Small intestine (tissue), 7 donors: ENCODE measurements at regions not wholly inside any gene's neighbourhood (a gene's known extent, or its start where the extent isn't known, plus 50 kb on each side); places are given as distances from the start of the nearest gene placed in this dataset.

Experiments used
- DNase-seq, 2 donors: peaks; one replicate each; pipeline versions ENCODE4 v3.0.0 to v3.0.0-alpha.2; 2013
- FAIRE-seq: peaks from 2 replicates; lab custom pipeline; 2012; peaks lifted over from hg19 to GRCh38; lab: Jason Lieb, UNC
- H3K27ac ChIP-seq, 3 donors: one replicate each; pipeline ENCODE4 v1.5.1; 2013; ENCODE audit warnings: low read length in 2 of 3, mild to moderate bottlenecking in 2 of 3, control low read depth in 1 of 3, inconsistent platforms in 1 of 3, low read depth in 1 of 3, moderate library complexity in 1 of 3
- H3K27me3 ChIP-seq, 3 donors: one replicate each; pipeline ENCODE4 v1.6.1; 2013; ENCODE audit warnings: low read length in 3 of 3, inconsistent platforms in 1 of 3; ENCODE audit not compliant: control insufficient read depth in 3 of 3, insufficient read depth in 3 of 3
- H3K36me3 ChIP-seq, 3 donors: one replicate each; pipeline ENCODE4 v1.6.1; 2013; ENCODE audit warnings: low read length in 3 of 3, inconsistent platforms in 1 of 3, low read depth in 1 of 3, mild to moderate bottlenecking in 1 of 3, moderate library complexity in 1 of 3; ENCODE audit not compliant: control insufficient read depth in 3 of 3, insufficient read depth in 2 of 3
- H3K4me1 ChIP-seq, 3 donors: one replicate each; pipeline ENCODE4 v1.6.1; 2013; ENCODE audit warnings: low read length in 2 of 3, inconsistent platforms in 1 of 3, low read depth in 1 of 3, mild to moderate bottlenecking in 1 of 3, moderate library complexity in 1 of 3; ENCODE audit not compliant: control insufficient read depth in 3 of 3, insufficient read depth in 2 of 3
- H3K4me3 ChIP-seq, 3 donors: one replicate each; pipeline ENCODE4 v1.5.1; 2013; ENCODE audit warnings: low read length in 3 of 3, control low read depth in 1 of 3, inconsistent platforms in 1 of 3, low read depth in 1 of 3, mild to moderate bottlenecking in 1 of 3, moderate library complexity in 1 of 3
- H3K9me3 ChIP-seq, 2 donors: one replicate each; pipeline ENCODE4 v1.6.1; 2013; ENCODE audit warnings: low read depth in 1 of 2, low read length in 1 of 2; ENCODE audit not compliant: control insufficient read depth in 2 of 2, insufficient read depth in 1 of 2
- WGBS, 3 donors: extraction: QIAGEN DNeasy Blood & Tissue Kit; methylation state at CpG; one replicate each; pipeline ENCODE4 v1.1.7; 2013; 5-methylcytosine and 5-hydroxymethylcytosine counted together
- donor health status: healthy with polysubstance abuse.
- donor health status: control.
- donor health status: control.
- donor health status: Bipolar disorder and iron deficiency.
- donor health status: healthy.

GRCh38 chr7:63071396-63071795 is 927.3 kb upstream of the ZNF722 start:
- peaks cover 8 to 59% of the 10 kb centered on the region in 2 donors for H3K9me3 ChIP-seq
- FAIRE-seq: no peak

GRCh38 chr7:63071920-63072319 is 926.7 kb upstream of the ZNF722 start:
- FAIRE-seq: no peak

More at GRCh38 chr7:63071396-63071795, 927.3 kb upstream of the ZNF722 start:
- Histone ChIP-seq H3K36me3 (no peaks in the 10 kb centered on the region), H3K4me3 (no peak overlapping the region), H3K27me3 (no peaks in the 10 kb centered on the region), H3K27ac (no peak overlapping the region), H3K4me1 (no peaks in the 10 kb centered on the region)
- no peak for DNase-seq
- 28 to 46% (median 40%) methylated on average over 1 of the region's 1 CpG for WGBS, 3 donors

DNA sequence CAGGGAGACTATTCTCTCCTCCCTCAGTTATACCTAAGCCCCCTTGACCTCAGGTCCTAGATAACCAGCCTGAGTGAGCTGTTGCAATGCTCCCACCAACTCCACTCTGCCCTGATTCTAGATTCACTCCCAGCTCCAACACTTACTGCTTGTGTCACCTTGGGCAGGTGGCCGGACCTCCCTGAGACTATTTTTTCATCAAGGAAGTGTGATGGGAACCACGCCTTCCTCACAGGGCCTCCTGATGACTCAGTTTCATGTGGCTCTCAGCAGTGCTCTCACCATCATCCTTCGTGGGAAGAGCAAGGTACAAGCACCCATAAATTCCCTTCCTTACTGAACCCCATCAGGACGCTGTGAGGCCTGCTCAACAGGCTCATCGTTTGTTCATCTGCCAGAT is 925.8 kb upstream of the ZNF722 start:
- H3K9me3 ChIP-seq: peaks cover 8 to 62% of the 10 kb centered on the region in 2 donors
- FAIRE-seq: no peak
- WGBS, 3 donors: 48 to 51% (median 49%) methylated on average over 5 of the region's 5 CpGs

More at GRCh38 chr7:63071920-63072319, 926.7 kb upstream of the ZNF722 start:
- no peaks in the 10 kb centered on the region for H3K27me3 ChIP-seq
- H3K9me3 ChIP-seq: peaks cover 8 to 62% of the 10 kb centered on the region in 2 donors
- H3K4me1 ChIP-seq: no peaks in the 10 kb centered on the region
- 52 to 54% (median 53%) methylated on average over 5 of the region's 5 CpGs for WGBS, 3 donors
- no peak for DNase-seq
- H3K4me3 ChIP-seq: no peak overlapping the region
- no peak overlapping the region for H3K27ac ChIP-seq
- H3K36me3 ChIP-seq: no peaks in the 10 kb centered on the region

DNA sequence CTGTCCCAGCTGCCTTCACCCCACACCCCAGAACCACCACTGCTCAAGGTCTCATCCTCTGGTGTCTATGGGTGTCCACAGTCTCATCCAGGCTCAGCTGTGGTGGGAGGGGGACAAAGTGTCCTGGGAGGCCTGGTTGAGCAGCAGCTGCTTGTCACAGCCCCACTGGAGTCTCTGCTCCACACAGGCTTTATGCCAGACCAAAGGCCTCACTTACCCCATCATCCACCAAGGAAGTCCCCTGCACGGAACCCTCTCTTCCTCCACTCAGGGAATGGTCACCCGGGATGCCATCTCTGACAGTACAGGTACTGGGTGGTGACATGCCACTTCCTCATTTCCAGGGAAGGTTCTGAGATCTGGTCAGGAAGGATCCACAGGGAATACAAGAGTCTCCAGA is 925.4 kb upstream of the ZNF722 start:
- Histone ChIP-seq H3K27ac (no peak overlapping the region), H3K9me3 (peaks cover 6 to 62% of the 10 kb centered on the region in 2 donors), H3K4me3 (no peak overlapping the region), H3K4me1 (no peaks in the 10 kb centered on the region), H3K36me3 (no peaks in the 10 kb centered on the region), H3K27me3 (no peaks in the 10 kb centered on the region)
- 73 to 81% (median 80%) methylated on average over 2 of the region's 2 CpGs for WGBS, 3 donors
- FAIRE-seq: no peak
- DNase-seq: no peak

More for the DNA sequence above, 925.8 kb upstream of the ZNF722 start:
- Histone ChIP-seq H3K4me1 (no peaks in the 10 kb centered on the region), H3K4me3 (no peak overlapping the region), H3K36me3 (no peaks in the 10 kb centered on the region), H3K27me3 (no peaks in the 10 kb centered on the region), H3K27ac (no peak overlapping the region)
- DNase-seq: no peak

GRCh38 chr7:63073736-63074135 is 924.9 kb upstream of the ZNF722 start:
- Histone ChIP-seq H3K36me3 (no peaks in the 10 kb centered on the region), H3K4me1 (no peaks in the 10 kb centered on the region), H3K9me3 (peaks cover 5 to 67% of the 10 kb centered on the region in 2 donors), H3K4me3 (no peak overlapping the region), H3K27ac (no peak overlapping the region), H3K27me3 (no peaks in the 10 kb centered on the region)
- FAIRE-seq: no peak
- DNase-seq: no peak
- 60 to 73% (median 67%) methylated on average over 1 of the region's 1 CpG for WGBS, 3 donors

GRCh38 chr7:63077841-63078240 is 920.8 kb upstream of the ZNF722 start:
- H3K9me3 ChIP-seq: peaks cover 0 to 62% of the 10 kb centered on the region in 2 donors
- no peaks in the 10 kb centered on the region for H3K4me1 ChIP-seq
- H3K36me3 ChIP-seq: no peaks in the 10 kb centered on the region
- FAIRE-seq (no peak), DNase-seq (no peak)
- 27 to 33% (median 28%) methylated on average over 4 of the region's 4 CpGs for WGBS, 3 donors
- H3K27ac ChIP-seq: no peak overlapping the region
- H3K4me3 ChIP-seq: no peak overlapping the region
- H3K27me3 ChIP-seq: no peaks in the 10 kb centered on the region

GRCh38 chr7:63080406-63080805 is 918.2 kb upstream of the ZNF722 start:
- Histone ChIP-seq H3K27ac (no peak overlapping the region), H3K4me1 (no peaks in the 10 kb centered on the region), H3K27me3 (no peaks in the 10 kb centered on the region), H3K9me3 (peaks cover 2 to 60% of the 10 kb centered on the region in 2 donors), H3K4me3 (no peak overlapping the region), H3K36me3 (no peaks in the 10 kb centered on the region)
- FAIRE-seq: no peak
- 0 to 15% (median 12%) methylated on average over 2 of the region's 2 CpGs for WGBS, 3 donors
- no peak for DNase-seq

GRCh38 chr7:63080831-63081230 is 917.8 kb upstream of the ZNF722 start:
- 44 to 48% (median 45%) methylated on average over 4 of the region's 4 CpGs for WGBS, 3 donors

DNA sequence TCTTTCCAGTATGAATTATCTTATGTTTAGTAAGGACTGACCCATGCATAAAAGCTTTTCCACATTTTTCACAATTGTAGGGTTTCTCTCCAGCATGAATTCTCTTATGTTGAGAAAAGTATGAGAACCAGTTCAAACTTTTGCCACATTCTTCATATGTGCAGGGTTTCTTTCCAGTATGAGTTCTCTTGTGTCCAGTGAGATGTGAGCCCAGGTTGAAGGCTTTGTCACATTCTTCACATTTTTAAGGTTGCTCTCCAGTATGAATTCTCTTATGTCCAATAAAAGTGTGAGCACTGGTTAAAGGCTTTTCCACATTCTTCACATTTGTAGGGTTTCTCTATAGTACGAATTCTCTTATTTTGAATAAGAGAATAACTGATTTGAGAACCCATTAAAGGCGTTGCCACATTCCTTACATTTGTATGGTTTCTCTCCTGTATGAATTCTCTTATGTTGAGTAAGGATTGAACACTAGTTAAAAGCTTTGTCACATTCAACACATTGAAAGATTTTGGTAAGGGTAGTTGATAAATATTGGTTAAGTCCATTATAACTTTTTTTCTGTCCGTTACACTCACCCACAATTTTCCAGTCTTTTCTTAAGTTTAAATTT is 911.0 kb upstream of the ZNF722 start:
- H3K36me3 ChIP-seq: no peaks in the 10 kb centered on the region
- DNase-seq: no peak
- H3K4me3 ChIP-seq: no peak overlapping the region
- FAIRE-seq: no peak
- no peak overlapping the region for H3K27ac ChIP-seq
- no peaks in the 10 kb centered on the region for H3K27me3 ChIP-seq
- no peaks in the 10 kb centered on the region for H3K4me1 ChIP-seq
- whole genome bisulfite sequencing, 3 donors: 58 to 59% (median 58%) methylated on average over 3 of the region's 3 CpGs
- peaks cover 2 to 21% of the 10 kb centered on the region in 2 donors for H3K9me3 ChIP-seq

More at GRCh38 chr7:63080831-63081230, 917.8 kb upstream of the ZNF722 start:
- Histone ChIP-seq H3K36me3 (no peaks in the 10 kb centered on the region), H3K9me3 (peaks cover 2 to 55% of the 10 kb centered on the region in 2 donors), H3K4me3 (no peak overlapping the region), H3K27ac (no peak overlapping the region), H3K4me1 (no peaks in the 10 kb centered on the region), H3K27me3 (no peaks in the 10 kb centered on the region)
- FAIRE-seq: no peak
- DNase-seq: no peak
